Spleen (tissue), 7 donors: ENCODE measurements at regions not wholly inside any gene's neighbourhood (a gene's known extent, or its start where the extent isn't known, plus 50 kb on each side); places are given as distances from the start of the nearest gene placed in this dataset.

ENCODE experiments used
- CTCF ChIP-seq, 11 experiments: fragments of 200-600 bp in 7 of 11; fragments of 450-650 bp in 4 of 11; sonication (generic) in 4 of 11; IDR thresholded peaks in 8 of 11; conservative IDR thresholded peaks in 3 of 11; 1 replicate in 7 of 11; 2 replicates in 4 of 11; pipeline versions ENCODE4 v1.4.0 to v1.8.0; 2016 to 2021; ENCODE audit warnings: antibody characterized with exemption in 11 of 11, inconsistent platforms in 4 of 11, mild to moderate bottlenecking in 1 of 11
- POLR2AphosphoS5 ChIP-seq, 3 donors: sonication (generic); formaldehyde crosslinking; IDR thresholded peaks; one replicate each; pipeline ENCODE4 v1.5.1; 2017; ENCODE audit warnings: antibody characterized with exemption in 3 of 3
- donor health status: DM: no; HTN: no; CAD: no; lungs with moderate emphysema.
- donor health status: DM: no; HTN: no; CAD: no.
- donor health status: DM: no; HTN: no; CAD: no.

- TF ChIP-seq CTCF (IDR thresholded peaks at IDR 0.05 in 8 of 11, conservative IDR thresholded peaks at IDR 0.05 in 3 of 11): no peak
- no peak for TF ChIP-seq POLR2AphosphoS5 (IDR thresholded peaks at IDR 0.05)
Measured at GRCh38 chr2:155294358-155294757, 595.9 kb downstream of the KCNJ3 start.
